GM10847 (cell line): ENCODE measurements at regions not wholly inside any gene's neighbourhood (a gene's known extent, or its start where the extent isn't known, plus 50 kb on each side); places are given as distances from the start of the nearest gene placed in this dataset.

Experiments
- POLR2A ChIP-seq: IDR thresholded peaks from 2 replicates; pipeline ENCODE4 v1.6.1; 2011; ENCODE audit not compliant: insufficient read length; ENCODE audit errors: extremely low read depth

GRCh38 chr2:8558956-8559355 lies 122.9 kb upstream of the ID2 start:
- no peak for TF ChIP-seq POLR2A

DNA sequence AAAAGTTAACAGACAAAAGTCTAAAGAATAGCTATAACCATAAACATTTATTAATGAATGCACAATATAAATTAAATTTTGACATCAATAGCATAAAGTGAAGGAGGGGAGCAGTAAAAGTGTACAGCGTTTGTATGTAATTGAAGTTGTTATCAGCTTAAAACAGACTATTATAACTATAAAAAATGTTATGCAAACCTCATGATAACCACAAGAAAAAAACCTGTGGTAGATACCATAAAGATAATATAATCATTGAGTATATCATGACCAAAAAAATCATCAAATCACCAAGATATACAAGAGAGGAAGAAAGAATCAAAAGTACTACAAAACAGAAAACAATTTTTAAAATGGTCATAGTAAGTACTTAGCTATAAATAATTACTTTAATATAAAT lies 122.1 kb upstream of the ID2 start:
- TF ChIP-seq POLR2A: no peak

DNA sequence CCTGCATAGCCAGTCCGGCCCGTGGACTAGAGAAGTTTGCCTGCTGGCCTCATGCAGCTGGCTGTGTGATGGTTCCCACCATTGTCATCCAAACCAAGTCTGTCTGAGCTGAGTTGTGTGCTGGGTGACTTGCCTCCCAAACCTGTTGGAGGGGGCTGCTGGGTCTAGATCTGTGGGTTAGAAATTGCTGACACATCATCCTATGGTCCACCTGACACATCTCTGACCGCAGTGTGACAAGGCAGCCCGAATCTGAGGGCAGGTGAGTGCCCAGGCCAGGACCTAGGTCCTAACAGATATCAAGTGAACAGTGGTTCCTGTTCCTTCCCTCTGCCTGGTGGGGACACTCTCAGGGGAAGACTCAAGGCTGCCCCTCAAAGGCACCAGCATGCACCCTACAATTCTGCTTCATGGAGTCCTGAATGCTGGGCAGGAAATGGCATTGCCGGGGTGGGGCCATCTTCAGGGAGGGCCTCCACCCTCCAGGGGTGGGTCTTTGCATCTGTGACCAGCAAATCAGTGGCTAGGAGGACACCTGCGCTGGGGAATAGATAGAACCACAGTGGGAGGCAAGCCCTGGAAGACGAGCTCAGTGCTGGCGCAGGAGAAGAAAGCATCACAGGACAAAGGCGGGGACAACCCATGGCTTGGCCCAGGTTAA lies 117.9 kb upstream of the ID2 start:
- TF ChIP-seq POLR2A: no peak

- TF ChIP-seq POLR2A: no peak
Observed at GRCh38 chr2:8564475-8564874, 117.4 kb upstream of the ID2 start.

GRCh38 chr2:8565399-8566154 lies 116.3 kb upstream of the ID2 start:
- no peak for TF ChIP-seq POLR2A

DNA sequence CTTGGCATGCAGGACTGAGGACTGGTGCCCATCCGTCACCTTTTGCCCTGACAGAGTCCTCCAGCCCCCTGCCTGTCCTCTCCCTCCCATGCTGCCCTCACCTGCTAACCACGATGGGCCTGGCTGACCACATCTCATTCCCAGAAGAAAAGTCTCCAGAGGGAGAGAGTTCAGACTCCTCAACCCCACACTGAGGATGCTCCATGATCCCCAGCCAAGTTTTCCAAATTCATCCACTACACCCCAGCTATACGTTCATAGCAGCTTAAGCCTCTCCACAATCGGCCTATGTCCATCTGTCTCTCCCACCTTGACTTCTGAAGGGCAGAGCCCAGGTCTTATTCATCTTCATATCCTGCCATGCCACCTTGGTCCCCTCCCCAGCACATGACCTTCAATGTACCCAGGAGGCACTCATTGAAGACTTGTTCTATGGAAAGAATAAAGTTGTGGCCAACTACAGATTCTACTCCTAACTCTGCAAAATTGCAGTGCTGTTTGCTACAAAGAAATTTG lies 115.6 kb upstream of the ID2 start:
- no peak for TF ChIP-seq POLR2A

DNA sequence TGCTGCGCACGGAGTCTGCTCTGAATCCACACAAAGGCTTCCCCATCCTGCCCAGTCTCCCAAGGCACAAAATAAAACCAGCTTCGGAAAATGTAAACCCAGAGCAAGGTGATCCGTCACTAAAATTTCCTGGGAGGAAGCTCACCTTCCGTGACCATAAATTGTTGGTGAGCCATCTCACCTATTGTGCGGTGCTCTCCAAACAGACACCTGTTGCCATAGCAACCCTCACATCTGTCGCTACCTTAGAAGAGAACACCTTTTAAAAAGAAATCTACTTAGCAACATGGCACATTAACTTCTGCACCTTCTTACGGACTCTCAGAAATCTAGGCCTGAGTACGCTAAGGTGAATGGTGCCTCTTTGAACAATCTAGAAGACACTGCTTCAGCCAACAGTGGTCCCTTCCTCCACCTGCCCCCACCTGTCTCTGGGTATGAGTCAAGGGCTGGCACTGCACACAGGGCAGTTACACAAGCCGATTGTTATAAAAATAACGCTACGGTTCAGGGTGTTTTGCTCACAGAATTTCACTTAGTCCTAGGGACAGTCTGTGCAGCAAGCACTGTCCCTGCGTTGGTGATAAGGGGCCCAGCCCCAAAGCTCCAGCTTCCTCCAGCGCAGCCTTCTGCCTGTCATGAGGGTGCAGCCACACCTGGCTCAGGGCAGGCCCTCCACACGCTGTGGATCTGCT lies 114.9 kb upstream of the ID2 start:
- no peak for TF ChIP-seq POLR2A

- TF ChIP-seq POLR2A: no peak
Observed at GRCh38 chr2:8567469-8568260, 114.2 kb upstream of the ID2 start.

DNA sequence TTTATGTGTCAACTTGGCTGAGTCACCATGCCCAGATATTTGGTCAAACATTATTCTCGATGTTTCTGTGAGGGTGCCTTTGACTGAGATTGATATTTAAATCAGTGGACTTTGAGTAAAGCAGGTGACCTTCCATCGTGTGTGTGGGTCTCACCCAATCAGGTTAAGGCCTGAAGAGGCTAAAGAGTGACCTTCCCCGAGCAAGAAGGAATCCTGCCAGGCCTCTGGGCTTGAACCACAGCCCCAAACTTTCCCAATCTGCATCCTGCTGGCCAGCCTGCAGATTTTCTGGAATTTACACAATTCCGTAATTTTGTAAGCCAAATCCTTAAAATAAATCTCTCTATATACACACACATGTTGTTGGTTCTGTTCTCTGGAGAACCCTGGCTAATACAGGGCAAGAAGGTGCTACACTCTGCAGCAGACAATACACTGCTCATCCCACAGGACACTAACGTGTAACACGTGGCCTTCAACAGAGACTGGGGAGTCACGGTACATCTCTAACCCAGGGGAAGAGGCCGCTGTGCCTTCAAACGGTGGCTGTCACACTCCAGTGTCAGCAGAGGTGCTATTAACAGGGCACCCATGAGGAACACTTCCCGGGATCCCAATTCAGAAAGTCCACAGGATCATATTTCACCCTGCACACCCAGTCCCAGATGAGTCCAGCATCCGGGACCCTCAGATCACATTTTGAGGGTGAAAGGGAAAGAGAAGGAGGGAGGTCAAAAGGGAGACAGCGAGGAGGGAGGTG lies 113.1 kb upstream of the ID2 start:
- TF ChIP-seq POLR2A: no peak

DNA sequence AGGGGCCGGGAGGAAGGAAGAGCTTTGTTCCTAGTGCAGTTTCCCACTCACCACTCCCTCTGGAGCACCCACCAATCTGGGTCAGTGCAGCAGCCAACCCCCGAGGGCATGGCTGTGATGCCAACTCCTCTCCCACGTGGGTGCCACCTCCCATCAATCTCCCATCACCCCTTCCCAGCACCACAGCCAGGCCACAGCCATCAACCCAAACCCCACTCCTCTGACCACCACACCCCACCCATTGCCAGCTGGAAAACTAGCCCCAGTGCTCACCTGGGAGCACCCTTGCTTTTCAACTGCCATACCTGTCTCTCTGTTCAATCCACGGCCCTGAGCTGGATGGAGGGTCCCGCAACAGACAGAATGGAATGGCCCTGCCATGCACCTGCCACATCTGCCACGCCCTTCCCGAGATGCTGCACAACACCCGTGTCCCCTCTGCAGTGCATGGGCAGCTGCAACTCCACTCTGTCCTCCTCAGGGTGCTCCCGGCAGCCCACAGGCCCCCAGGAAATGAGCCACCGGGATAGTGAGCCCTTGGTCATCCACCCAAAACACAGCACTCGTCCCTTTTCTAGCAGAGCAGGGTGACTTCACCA lies 112.4 kb upstream of the ID2 start:
- TF ChIP-seq POLR2A: no peak

DNA sequence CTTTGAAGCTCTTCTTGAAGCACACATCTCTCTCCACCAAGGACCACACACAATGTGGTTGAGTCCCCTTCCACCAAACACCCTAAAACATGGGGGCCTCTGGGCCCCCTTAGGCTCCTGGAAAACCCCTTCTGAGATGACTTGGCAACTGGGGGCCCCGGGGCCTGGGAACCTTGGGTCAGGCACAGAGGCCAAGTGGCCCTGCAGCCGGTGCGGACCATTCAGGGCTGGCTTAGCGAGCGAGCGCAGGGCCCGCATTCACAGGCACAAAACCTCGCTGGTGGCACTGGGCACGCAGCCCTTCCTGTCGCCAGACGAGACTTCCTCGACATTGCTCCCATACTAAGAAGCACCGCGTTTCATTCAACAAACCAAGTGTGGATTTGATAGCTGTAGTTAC lies 111.2 kb upstream of the ID2 start:
- no peak for TF ChIP-seq POLR2A

DNA sequence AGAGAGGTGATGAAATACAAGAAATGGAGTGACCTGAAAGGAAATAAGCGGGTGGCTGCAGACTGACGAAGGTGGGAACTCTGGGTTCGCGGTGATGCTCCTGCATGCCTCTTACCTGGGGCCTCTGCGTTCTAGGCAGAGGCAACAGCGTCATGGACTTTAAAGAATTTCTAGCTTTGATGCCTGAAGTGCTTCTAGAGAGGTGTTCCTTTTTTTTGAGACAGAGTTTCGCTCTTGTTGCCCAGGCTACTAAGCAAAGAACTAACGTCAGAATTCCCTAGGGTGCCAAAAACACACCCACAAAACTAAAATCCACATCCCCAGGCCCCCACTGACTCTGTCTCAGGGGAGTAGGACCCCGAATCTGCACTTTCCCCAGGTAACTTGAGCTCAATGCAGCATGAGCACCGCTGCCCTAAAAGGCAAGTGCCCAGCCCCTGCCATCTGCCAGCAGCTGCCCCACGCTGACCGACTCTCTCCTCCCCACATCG lies 110.5 kb upstream of the ID2 start:
- no peak for TF ChIP-seq POLR2A

GRCh38 chr2:8571792-8572499 lies 109.9 kb upstream of the ID2 start:
- no peak for TF ChIP-seq POLR2A
